ENCODE measurements at regions not wholly inside any gene's neighbourhood (a gene's known extent, or its start where the extent isn't known, plus 50 kb on each side); places are given as distances from the start of the nearest gene placed in this dataset.

DNA sequence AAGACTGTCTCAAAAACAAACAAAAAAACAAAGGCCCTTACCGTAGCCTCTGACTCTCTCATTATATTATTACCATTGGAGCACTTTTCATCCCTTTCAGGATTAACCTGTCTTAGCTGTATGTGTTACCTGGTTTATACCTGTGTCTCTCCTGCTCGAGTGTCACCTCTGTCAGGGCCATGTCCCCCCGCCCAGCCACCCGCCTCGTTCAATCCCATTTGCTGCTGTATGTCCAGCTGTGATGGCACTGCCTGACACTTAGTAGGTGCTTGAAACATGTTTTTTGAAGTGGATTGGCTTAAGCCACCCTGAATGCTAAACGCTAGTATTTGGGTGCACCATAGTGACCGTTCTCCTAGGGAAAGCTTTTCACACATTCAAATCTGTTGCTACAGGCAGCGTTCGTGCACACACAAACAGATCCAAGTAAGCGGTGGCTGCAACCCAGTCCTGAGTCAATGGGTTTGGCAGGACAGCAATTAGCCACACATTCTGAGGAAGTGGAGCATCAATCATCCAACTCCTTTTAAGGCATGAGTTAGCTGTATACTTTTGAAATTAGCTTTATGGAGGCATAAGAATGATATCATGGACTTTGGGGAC lies 98.9 kb upstream of the ZNF217 start:
- Mint-ChIP-seq H3K36me3 (no peaks in the 10 kb centered on the region), H3K4me1 (peaks cover 28 to 29% of the 10 kb centered on the region in 2 donors), H3K4me3 (peak overlapping the region; percentile 75 to 86 (median 79)), H3K27ac (peak overlapping the region in 5 of 6 donors; percentile 0 to 83 (median 79)), H3K9me3 (no peaks in the 10 kb centered on the region), H3K27me3 (ENCODE audit: low read depth in 3 of 3) (peaks cover 2 to 9% (median 6%) of the 10 kb centered on the region in 3 donors)
- DNase-seq, result peak in 2 of 3 donors; percentile 17 to 32

DNA sequence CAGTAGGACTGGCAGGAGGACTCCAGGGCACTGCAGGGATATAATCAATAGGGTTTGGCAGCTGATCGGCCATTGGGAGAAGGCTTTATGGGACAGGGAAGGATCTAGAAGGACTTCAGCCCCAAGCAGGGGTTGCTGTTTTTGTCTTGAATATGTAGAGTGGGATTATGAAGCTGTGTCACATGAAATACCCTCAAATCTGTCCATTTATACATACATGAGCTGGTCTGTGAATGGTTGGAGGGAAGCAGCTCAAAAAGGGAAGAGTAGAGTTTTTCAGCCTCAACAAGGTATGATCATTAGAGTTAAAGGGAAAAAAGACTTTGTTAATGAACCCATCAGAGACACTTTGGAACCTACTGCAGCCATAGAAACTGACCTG lies 98.2 kb upstream of the ZNF217 start:
- Mint-ChIP-seq H3K4me3 (peak overlapping the region in 3 of 5 donors; percentile 0 to 46 (median 7)), H3K27ac (peak overlapping the region in 1 of 6 donors; percentile 18), H3K4me1 (peaks cover 29% of the 10 kb centered on the region in 2 donors), H3K36me3 (no peaks in the 10 kb centered on the region), H3K27me3 (ENCODE audit: low read depth in 3 of 3) (peaks cover 2 to 9% (median 6%) of the 10 kb centered on the region in 3 donors), H3K9me3 (no peaks in the 10 kb centered on the region)
- DNase-seq, result no peak

DNA sequence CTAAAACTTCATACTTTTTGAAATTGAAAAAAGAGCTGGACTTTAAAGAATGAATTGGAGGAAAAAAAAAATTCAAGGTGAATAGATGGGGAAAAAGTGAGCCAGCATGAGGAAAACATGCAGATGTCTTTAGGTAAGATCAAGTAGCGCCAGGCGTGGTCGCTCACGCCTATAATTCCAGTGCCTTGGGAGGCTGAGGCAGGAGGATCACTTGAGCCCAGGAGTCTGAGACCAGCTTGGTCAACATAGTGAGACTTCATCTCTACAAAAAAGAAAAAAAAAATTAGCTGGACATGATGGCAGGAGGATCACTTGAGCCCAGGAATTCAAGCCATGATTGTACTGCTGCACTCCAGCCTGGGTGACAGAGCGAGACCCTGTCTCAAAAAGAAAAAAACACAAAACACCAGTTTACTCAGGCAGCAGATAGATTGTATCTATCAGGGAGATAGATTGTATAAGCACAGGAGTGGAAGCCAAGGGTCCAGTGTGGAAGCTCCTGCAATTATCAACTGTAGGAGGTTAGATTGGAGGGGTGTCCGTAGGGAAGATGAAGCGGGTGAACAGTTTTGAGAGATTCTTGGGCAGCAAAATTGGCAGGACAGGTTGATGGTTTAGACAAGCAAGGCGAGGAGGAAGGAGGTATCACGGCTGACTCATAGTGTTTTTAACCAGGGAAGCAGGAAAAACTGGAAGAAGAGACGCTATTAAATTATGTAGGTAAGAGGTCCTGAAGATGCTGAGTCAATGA lies 97.6 kb upstream of the ZNF217 start:
- peaks cover 2 to 9% (median 5%) of the 10 kb centered on the region in 3 donors for H3K27me3 Mint-ChIP-seq (ENCODE audit: low read depth in 3 of 3)
- no peak for DNase-seq
- peak overlapping the region in 2 of 5 donors; percentile 0 to 46 for H3K4me3 Mint-ChIP-seq
- H3K9me3 Mint-ChIP-seq, result no peaks in the 10 kb centered on the region
- H3K36me3 Mint-ChIP-seq, result no peaks in the 10 kb centered on the region
- H3K4me1 Mint-ChIP-seq, result peaks cover 29 to 30% of the 10 kb centered on the region in 2 donors
- H3K27ac Mint-ChIP-seq, result peak overlapping the region in 1 of 6 donors; percentile 47

- DNase-seq, result no peak
- Mint-ChIP-seq H3K4me3 (no peak overlapping the region), H3K9me3 (no peaks in the 10 kb centered on the region), H3K27ac (no peak overlapping the region), H3K4me1 (peaks cover 32 to 36% of the 10 kb centered on the region in 2 donors), H3K27me3 (ENCODE audit: low read depth in 3 of 3) (peaks cover 8 to 23% (median 14%) of the 10 kb centered on the region in 3 donors), H3K36me3 (no peaks in the 10 kb centered on the region)
Measured at GRCh38 chr20:53688085-53688484, 94.4 kb upstream of the ZNF217 start.

GRCh38 chr20:53685070-53685595 lies 91.5 kb upstream of the ZNF217 start:
- H3K9me3 Mint-ChIP-seq, result no peaks in the 10 kb centered on the region
- H3K27me3 Mint-ChIP-seq (ENCODE audit: low read depth in 3 of 3), result peaks cover 11 to 18% (median 14%) of the 10 kb centered on the region in 3 donors
- DNase-seq, result no peak
- no peak overlapping the region for H3K27ac Mint-ChIP-seq
- peaks cover 13 to 16% of the 10 kb centered on the region in 2 donors for H3K4me1 Mint-ChIP-seq
- peak overlapping the region in 2 of 5 donors; percentile 53 to 70 for H3K4me3 Mint-ChIP-seq
- no peaks in the 10 kb centered on the region for H3K36me3 Mint-ChIP-seq

DNA sequence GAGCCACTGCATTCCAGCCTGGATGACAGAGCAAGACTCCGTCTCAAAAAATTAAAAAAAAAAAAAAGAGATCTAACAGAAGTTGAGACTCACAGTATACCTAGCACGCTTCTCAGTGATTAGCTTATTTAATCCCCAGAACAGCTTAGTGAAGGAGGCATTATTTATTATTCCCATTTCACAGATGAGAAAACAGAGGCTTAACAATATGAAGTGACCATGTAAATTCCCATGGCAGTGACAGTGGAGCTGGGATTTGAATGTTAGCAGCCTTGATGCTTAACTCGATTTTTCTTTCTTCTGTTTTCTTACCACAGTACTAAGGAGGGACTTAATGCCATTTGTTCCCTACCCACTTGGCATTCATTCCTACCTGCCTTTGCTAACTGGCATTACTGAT lies 89.9 kb upstream of the ZNF217 start:
- no peak overlapping the region for H3K27ac Mint-ChIP-seq
- no peaks in the 10 kb centered on the region for H3K9me3 Mint-ChIP-seq
- DNase-seq, result no peak
- H3K36me3 Mint-ChIP-seq, result no peaks in the 10 kb centered on the region
- H3K4me1 Mint-ChIP-seq, result peaks cover 18 to 19% of the 10 kb centered on the region in 2 donors
- H3K27me3 Mint-ChIP-seq (ENCODE audit: low read depth in 3 of 3), result peaks cover 11 to 16% (median 11%) of the 10 kb centered on the region in 3 donors
- no peak overlapping the region for H3K4me3 Mint-ChIP-seq

- H3K27ac Mint-ChIP-seq, result no peak overlapping the region
- no peaks in the 10 kb centered on the region for H3K9me3 Mint-ChIP-seq
- no peak for DNase-seq
- no peak overlapping the region for H3K4me3 Mint-ChIP-seq
- peaks cover 11 to 20% (median 12%) of the 10 kb centered on the region in 3 donors for H3K27me3 Mint-ChIP-seq (ENCODE audit: low read depth in 3 of 3)
- peaks cover 23 to 29% of the 10 kb centered on the region in 2 donors for H3K4me1 Mint-ChIP-seq
- no peaks in the 10 kb centered on the region for H3K36me3 Mint-ChIP-seq
Measured at GRCh38 chr20:53681352-53682212, 87.9 kb upstream of the ZNF217 start.

- no peak for DNase-seq
- H3K27ac Mint-ChIP-seq, result no peak overlapping the region
- H3K27me3 Mint-ChIP-seq (ENCODE audit: low read depth in 3 of 3), result peaks cover 6 to 14% (median 7%) of the 10 kb centered on the region in 3 donors
- no peaks in the 10 kb centered on the region for H3K9me3 Mint-ChIP-seq
- peaks cover 11 to 16% of the 10 kb centered on the region in 2 donors for H3K4me1 Mint-ChIP-seq
- no peaks in the 10 kb centered on the region for H3K36me3 Mint-ChIP-seq
- no peak overlapping the region for H3K4me3 Mint-ChIP-seq
Measured at GRCh38 chr20:53679597-53680309, 86.1 kb upstream of the ZNF217 start.

- no peak for DNase-seq
- H3K4me3 Mint-ChIP-seq, result no peak overlapping the region
- no peaks in the 10 kb centered on the region for H3K36me3 Mint-ChIP-seq
- H3K4me1 Mint-ChIP-seq, result peaks cover 11 to 16% of the 10 kb centered on the region in 2 donors
- H3K9me3 Mint-ChIP-seq, result no peaks in the 10 kb centered on the region
- H3K27me3 Mint-ChIP-seq (ENCODE audit: low read depth in 3 of 3), result peaks cover 6 to 9% (median 6%) of the 10 kb centered on the region in 3 donors
- H3K27ac Mint-ChIP-seq, result no peak overlapping the region
Measured at GRCh38 chr20:53678990-53679596, 85.5 kb upstream of the ZNF217 start.

DNA sequence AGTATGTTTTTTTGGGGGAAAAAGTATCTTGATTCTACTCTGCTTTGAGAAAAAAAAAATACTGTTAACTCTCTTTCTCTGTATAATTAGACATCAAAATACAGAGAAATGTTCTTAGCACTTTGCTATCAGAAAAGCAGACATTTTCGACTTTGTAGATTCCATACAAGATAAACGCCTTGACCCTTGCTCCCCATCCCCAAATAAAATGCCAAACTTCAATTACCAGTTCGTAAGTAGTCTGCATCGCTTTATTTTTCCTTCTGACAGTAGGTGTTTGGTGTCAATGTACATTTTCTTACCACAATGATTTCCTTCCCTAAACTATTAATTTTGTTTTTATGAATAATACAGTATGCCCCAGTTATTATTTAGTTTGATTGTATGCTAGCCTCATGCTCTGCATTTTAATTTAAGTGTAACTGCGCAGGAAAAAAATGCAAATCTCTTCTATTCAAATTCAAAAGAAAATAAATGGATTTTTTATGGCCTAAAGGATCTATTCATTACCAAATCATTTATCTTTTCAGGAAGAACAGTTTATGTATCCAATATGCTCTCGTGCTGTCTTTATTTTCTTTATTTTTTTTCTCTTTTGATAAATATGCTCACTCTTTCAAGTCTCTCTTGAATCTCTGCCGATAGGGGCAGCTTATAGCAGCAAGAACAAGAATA lies 84.8 kb upstream of the ZNF217 start:
- Mint-ChIP-seq H3K9me3 (no peaks in the 10 kb centered on the region), H3K27me3 (ENCODE audit: low read depth in 3 of 3) (peaks cover 3 to 5% (median 4%) of the 10 kb centered on the region in 3 donors), H3K36me3 (no peaks in the 10 kb centered on the region), H3K27ac (peak overlapping the region in 1 of 6 donors; percentile 48), H3K4me1 (peaks cover 11 to 16% of the 10 kb centered on the region in 2 donors), H3K4me3 (peak overlapping the region in 1 of 5 donors; percentile 24)
- no peak for DNase-seq

DNA sequence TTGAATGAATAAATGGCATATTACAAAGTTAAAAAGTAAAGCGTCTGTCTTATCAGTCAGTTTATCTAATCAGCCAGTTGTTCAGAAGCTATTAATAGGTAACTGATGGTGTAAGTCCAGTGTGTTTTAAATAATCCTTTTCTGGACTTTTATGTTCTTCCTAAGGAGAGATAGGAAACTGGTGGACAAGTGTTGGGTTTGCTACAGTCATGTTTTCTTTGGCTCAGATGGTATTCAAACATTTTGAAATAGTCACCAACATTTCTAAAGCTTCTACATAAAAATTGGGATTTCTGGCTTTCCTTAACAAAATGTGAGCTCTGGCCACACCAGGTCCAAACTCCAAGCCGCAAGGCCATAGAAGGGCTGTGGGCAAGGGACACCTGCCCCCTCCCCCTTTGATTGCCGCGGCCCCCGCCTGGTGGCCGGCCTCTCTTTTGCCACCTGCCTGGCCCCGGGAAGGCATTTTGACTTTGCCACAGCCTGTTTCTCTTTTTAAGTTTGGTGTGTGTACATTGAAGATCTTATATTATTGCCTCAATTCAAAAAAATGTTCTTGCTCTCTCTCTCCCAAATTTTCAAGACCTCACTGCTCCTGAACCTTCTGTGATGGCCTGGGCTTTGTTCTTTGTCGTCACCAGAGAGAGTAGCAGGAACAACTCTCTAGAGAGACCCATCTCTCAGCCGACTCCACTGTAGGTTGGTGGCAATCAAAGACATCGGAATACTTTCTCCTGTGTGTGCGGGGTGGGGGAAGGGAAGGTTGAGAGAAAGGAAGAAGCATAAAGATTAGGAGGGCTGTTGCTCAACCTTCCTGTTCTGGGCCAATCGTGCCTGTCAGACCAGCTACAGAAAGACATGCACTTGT lies 84.0 kb upstream of the ZNF217 start:
- H3K27ac Mint-ChIP-seq, result peak overlapping the region in 3 of 6 donors; percentile 3 to 48 (median 37)
- peaks cover 3 to 5% (median 4%) of the 10 kb centered on the region in 3 donors for H3K27me3 Mint-ChIP-seq (ENCODE audit: low read depth in 3 of 3)
- DNase-seq, result no peak
- peak overlapping the region in 4 of 5 donors; percentile 24 to 61 (median 32) for H3K4me3 Mint-ChIP-seq
- peaks cover 11 to 16% of the 10 kb centered on the region in 2 donors for H3K4me1 Mint-ChIP-seq
- no peaks in the 10 kb centered on the region for H3K9me3 Mint-ChIP-seq
- H3K36me3 Mint-ChIP-seq, result no peaks in the 10 kb centered on the region
